Suprapubic skin (tissue), 4 donors: ENCODE measurements at regions not wholly inside any gene's neighbourhood (a gene's known extent, or its start where the extent isn't known, plus 50 kb on each side); places are given as distances from the start of the nearest gene placed in this dataset.

Experiments used
- DNase-seq, 2 donors: peaks; one replicate each; pipeline ENCODE4 v3.0.0-alpha.2; 2019; ENCODE audit warnings: low spot score in 2 of 2
- H3K27ac ChIP-seq: fragments of 200-600 bp; sonication (generic); one replicate; pipeline ENCODE4 v1.5.1; 2019
- H3K27me3 ChIP-seq: fragments of 200-600 bp; sonication (generic); one replicate; pipeline ENCODE4 v1.5.1; 2019
- H3K36me3 ChIP-seq: fragments of 200-600 bp; sonication (generic); one replicate; pipeline ENCODE4 v1.5.1; 2019
- H3K4me1 ChIP-seq: fragments of 200-600 bp; sonication (generic); one replicate; pipeline ENCODE4 v1.5.1; 2019
- H3K4me3 ChIP-seq: fragments of 200-600 bp; sonication (generic); one replicate; pipeline ENCODE4 v1.5.1; 2019; ENCODE audit warnings: mild to moderate bottlenecking
- H3K9me3 ChIP-seq: fragments of 200-600 bp; sonication (generic); one replicate; pipeline ENCODE4 v1.5.1; 2019
- CTCF ChIP-seq, 2 donors: fragments of 200-600 bp in 1 of 2; fragments of 450-650 bp in 1 of 2; sonication (generic) in 1 of 2; IDR thresholded peaks; one replicate each; pipeline ENCODE4 v1.5.1; 2016 to 2019; ENCODE audit warnings: antibody characterized with exemption in 2 of 2, mild to moderate bottlenecking in 1 of 2, moderate library complexity in 1 of 2
- EP300 ChIP-seq: sonication (generic); formaldehyde crosslinking; IDR thresholded peaks from one replicate; pipeline ENCODE4 v1.6.1; 2017; ENCODE audit warnings: antibody characterized with exemption
- POLR2A ChIP-seq, 2 donors: fragments of 450-650 bp; IDR thresholded peaks; one replicate each; pipeline ENCODE4 v1.6.1; 2017; ENCODE audit warnings: antibody characterized with exemption in 2 of 2, mild to moderate bottlenecking in 2 of 2, moderate library complexity in 2 of 2
- POLR2AphosphoS5 ChIP-seq, 3 donors: sonication (generic); formaldehyde crosslinking; IDR thresholded peaks; one replicate each; pipeline ENCODE4 v1.6.1; 2017; ENCODE audit warnings: antibody characterized with exemption in 3 of 3
- WGBS: methylation state at CpG from one replicate; pipeline ENCODE4 v1.1.5; 2018; 5-methylcytosine and 5-hydroxymethylcytosine counted together

- Histone ChIP-seq H3K36me3 (no peaks in the 10 kb centered on the region), H3K27ac (no peak overlapping the region), H3K4me3 (no peak overlapping the region), H3K27me3 (peaks cover 26% of the 10 kb centered on the region), H3K9me3 (no peaks in the 10 kb centered on the region), H3K4me1 (no peaks in the 10 kb centered on the region)
- peak in 1 of 2 donors; percentile 43 for DNase-seq
- TF ChIP-seq EP300: no peak
- TF ChIP-seq CTCF (IDR thresholded peaks at IDR 0.05): no peak
- no peak for TF ChIP-seq POLR2AphosphoS5 (IDR thresholded peaks at IDR 0.05)
- no peak for TF ChIP-seq POLR2A (IDR thresholded peaks at IDR 0.05)
- WGBS: 58% methylated on average over 4 of the region's 4 CpGs
These were observed 70.0 kb upstream of the B3GAT1 start for GRCh38 chr11:134481933-134482527.

GRCh38 chr11:134481135-134481534, 69.1 kb upstream of the B3GAT1 start:
- no peak for DNase-seq
- H3K27me3 ChIP-seq: peaks cover 27% of the 10 kb centered on the region
- TF ChIP-seq POLR2A (IDR thresholded peaks at IDR 0.05) (no peak), EP300 (no peak), POLR2AphosphoS5 (IDR thresholded peaks at IDR 0.05) (no peak), CTCF (IDR thresholded peaks at IDR 0.05) (no peak)
- H3K4me3 ChIP-seq: no peak overlapping the region
- no peak overlapping the region for H3K27ac ChIP-seq
- 59% methylated on average over 3 of the region's 3 CpGs for WGBS
- H3K9me3 ChIP-seq: no peaks in the 10 kb centered on the region
- no peaks in the 10 kb centered on the region for H3K36me3 ChIP-seq
- no peaks in the 10 kb centered on the region for H3K4me1 ChIP-seq

- Histone ChIP-seq H3K4me1 (no peaks in the 10 kb centered on the region), H3K9me3 (no peaks in the 10 kb centered on the region), H3K4me3 (no peak overlapping the region), H3K27me3 (peaks cover 28% of the 10 kb centered on the region), H3K36me3 (no peaks in the 10 kb centered on the region), H3K27ac (no peak overlapping the region)
- TF ChIP-seq POLR2A (IDR thresholded peaks at IDR 0.05) (no peak), EP300 (no peak), CTCF (IDR thresholded peaks at IDR 0.05) (no peak), POLR2AphosphoS5 (IDR thresholded peaks at IDR 0.05) (no peak)
- no peak for DNase-seq
- WGBS: 83% methylated on average over 5 of the region's 5 CpGs
These were observed 68.2 kb upstream of the B3GAT1 start for GRCh38 chr11:134480136-134480712.

GRCh38 chr11:134479206-134480135, 67.4 kb upstream of the B3GAT1 start:
- H3K27me3 ChIP-seq: peaks cover 32% of the 10 kb centered on the region
- TF ChIP-seq POLR2A (IDR thresholded peaks at IDR 0.05) (no peak), CTCF (IDR thresholded peaks at IDR 0.05) (no peak), POLR2AphosphoS5 (IDR thresholded peaks at IDR 0.05) (no peak), EP300 (no peak)
- no peaks in the 10 kb centered on the region for H3K4me1 ChIP-seq
- 79% methylated on average over 20 of the region's 21 CpGs for WGBS
- H3K4me3 ChIP-seq: no peak overlapping the region
- no peaks in the 10 kb centered on the region for H3K36me3 ChIP-seq
- no peak for DNase-seq
- no peaks in the 10 kb centered on the region for H3K9me3 ChIP-seq
- no peak overlapping the region for H3K27ac ChIP-seq

- no peak for TF ChIP-seq POLR2AphosphoS5 (IDR thresholded peaks at IDR 0.05)
- TF ChIP-seq CTCF (IDR thresholded peaks at IDR 0.05): no peak
- no peak for TF ChIP-seq EP300
- TF ChIP-seq POLR2A (IDR thresholded peaks at IDR 0.05): no peak
- 35% methylated on average over 2 of the region's 2 CpGs for WGBS
- peaks cover 34% of the 10 kb centered on the region for H3K27me3 ChIP-seq
- no peaks in the 10 kb centered on the region for H3K4me1 ChIP-seq
- no peaks in the 10 kb centered on the region for H3K9me3 ChIP-seq
- H3K4me3 ChIP-seq: no peak overlapping the region
- no peak overlapping the region for H3K27ac ChIP-seq
- H3K36me3 ChIP-seq: no peaks in the 10 kb centered on the region
- DNase-seq: no peak
These were observed 66.6 kb upstream of the B3GAT1 start for GRCh38 chr11:134478611-134479010.
